ENCODE measurements at regions not wholly inside any gene's neighbourhood (a gene's known extent, or its start where the extent isn't known, plus 50 kb on each side); places are given as distances from the start of the nearest gene placed in this dataset.
A peak's percentile ranks its signal among the peaks of the same experiment; 100 is the strongest.

DNA sequence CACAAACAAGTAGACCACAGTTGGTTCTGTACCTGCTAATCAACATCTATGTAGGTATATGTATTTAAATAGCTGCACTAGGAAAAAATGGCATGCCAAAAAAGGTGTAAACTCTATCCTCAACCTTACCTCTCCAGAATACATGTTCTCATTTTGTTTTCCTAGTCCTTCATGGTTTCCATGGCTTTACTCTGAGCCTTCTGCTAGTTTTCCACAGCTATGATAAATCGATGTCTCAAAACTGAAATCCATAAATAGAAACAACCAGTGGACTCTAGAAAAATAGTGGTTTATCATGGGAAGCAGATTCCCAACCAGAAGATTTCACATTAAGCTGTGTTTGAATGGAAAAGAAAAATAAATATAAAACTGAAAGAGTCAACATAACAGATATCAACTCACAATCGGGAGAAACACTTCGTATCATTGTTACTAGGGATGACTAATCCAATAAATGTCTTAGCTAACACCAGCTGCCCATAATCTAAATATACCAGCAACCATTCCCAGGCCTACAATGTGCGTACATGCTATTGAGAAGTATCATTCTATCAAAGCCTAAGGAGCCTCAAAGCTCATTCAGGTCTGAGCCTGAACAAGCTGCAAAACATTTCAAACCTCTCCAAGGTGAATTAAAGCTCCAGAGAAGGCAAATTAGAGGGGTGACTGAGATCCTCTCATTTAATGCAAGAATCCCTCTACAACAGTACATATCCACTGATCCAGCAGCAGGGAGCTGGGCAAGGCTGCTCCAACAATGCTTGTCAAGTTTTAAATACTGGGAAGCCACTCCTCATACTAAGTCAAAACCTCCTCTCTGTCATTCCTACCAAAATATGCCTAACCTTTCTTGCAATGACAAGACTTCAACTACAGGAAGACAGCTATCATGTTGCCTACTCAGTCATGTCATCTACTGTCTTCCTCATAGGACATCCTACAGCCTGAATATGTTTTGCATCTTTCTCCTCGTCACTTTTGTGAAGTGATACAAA, 90.2 kb downstream of the KCTD12 start:
- DNase-seq: no peak

DNA sequence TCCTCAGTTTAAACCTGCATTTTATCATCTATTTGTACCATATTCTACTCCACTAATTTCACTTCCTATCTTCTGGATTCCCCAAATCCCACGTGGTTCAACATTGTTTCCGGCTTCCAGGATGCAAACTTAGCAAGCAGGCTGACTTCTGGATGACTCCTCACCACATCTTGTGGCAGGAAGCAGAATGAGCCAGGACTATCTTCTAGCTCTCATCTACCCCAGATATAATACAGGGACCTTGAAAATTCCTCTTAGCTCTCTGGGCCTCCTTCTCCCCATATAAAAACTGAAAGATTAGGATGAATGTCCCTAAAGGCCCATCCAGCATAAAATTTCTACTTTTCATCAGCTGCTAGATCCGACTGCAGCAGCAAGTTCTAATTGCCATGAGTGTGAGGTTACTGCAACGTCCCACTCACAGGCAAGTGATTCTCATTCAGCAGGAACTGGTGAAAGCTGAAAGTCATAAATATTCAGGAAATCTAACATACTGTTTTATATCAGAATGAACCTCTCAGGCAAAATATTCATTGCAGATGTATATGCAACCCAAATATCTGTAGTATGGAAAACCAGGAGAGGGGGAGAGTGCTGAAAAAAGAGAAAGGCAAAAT, 93.4 kb downstream of the KCTD12 start:
- peak; percentile 91 for DNase-seq

DNA sequence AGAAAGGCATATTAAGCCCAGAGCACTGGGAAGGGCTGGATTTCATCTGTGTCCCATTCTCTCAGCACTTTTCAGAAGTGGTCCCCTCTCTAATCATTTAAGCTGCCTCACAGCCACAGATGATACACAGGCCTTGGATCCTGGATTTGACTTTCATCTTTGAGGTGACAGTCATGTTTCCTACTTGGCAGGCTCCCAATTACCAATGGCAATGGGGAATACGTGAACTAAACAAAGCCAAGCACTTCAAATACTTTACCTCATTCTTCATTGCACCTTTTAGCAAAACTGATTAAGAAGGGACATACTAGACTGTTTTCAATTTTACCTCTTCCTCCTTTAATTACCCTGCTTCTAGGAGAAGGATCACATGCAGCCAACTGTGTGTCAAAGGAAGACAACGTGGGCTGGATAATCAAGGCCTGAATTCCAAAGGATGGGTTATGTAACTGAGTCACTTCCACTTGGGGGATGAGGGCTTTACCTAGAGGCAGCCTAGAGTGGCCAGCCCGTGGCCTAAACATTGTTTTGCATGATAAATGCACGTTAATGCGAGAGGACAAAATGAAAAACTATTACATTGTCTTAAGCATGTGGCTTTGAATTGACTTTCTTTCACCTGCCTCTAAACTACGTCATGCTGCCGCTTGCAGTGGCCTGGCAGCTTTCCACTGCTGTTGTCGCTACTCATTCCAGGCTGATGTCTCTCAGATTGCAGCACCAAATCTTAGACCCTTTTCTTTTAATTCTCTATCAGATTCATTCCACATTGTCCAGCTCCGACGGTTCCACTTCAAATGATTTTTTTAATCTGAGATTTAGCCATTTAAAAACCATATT, 95.0 kb downstream of the KCTD12 start:
- DNase-seq: no peak

DNA sequence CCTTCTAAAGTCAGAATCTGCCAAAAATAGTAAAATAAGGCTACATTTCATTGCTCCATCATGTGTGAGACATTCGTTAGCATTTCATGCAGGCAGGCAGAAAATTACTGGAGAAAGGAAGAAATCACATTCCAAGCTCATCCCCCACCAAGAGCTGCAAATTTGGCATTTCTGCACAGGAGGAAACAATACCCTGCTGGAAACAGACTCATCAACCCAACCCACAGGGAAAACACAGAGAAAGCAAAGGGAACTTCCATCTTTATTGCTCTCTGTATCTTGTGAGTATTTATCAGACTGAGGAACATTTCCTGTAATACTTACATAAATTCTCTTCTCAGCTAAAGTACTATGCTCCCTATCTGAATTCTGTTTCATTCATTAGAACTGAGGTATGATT, 95.7 kb downstream of the KCTD12 start:
- no peak for DNase-seq

DNA sequence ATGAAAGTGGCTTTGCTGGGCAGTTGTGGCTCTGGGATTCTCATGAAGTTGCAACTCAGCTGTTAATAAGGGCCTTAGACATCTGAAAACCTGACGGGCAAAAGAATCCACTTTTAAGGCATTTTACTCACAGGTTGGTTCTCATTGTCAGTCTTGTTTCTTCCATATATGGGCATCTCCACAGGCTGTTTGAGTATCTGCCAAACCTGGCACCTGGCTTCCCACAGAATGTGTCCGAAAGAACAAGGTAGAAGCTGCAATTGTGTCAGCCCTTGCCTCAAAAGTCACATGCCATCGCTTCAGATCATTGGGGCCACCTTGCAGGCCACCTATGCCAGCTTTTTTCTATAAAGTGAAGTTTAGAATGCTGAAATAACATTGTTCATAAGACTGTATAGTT, 102.4 kb downstream of the KCTD12 start:
- DNase-seq: no peak

DNA sequence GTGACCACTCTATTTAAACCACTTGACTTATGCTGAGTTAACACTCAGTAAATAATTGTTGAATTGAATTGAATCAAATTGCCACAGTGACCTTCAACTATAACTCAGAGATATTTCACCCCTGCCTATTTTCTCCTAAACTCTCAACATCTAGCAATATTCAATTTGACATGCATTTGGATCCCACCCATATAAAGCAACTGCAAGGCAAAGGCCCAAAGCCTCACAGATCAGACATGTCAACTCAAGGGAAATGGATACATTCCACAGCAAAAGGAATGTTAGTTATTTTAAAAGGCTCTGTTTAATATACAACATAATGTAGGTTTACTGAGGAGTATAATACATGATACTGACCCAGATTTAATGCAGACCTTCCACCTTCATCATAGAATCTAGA, 107.4 kb downstream of the KCTD12 start:
- no peak for DNase-seq

DNA sequence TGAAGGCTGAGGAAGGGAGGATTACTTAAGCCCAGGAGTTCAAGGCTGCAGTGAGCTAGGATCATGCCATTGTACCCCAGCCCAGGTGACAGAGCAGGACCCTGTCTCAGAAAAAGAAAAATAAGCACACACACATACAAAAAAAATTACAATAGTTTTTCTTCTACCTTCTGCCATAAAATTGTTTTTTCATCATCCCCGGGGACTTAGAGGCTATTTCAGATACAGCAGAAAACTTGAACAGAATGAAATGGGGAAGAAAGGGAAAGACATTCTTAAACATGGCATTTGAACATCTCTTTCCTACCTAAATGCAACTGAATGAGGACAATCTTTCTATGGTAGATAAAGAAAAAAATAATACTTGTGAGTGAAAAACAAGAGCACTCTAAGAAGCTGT, 109.1 kb downstream of the KCTD12 start:
- no peak for DNase-seq

DNA sequence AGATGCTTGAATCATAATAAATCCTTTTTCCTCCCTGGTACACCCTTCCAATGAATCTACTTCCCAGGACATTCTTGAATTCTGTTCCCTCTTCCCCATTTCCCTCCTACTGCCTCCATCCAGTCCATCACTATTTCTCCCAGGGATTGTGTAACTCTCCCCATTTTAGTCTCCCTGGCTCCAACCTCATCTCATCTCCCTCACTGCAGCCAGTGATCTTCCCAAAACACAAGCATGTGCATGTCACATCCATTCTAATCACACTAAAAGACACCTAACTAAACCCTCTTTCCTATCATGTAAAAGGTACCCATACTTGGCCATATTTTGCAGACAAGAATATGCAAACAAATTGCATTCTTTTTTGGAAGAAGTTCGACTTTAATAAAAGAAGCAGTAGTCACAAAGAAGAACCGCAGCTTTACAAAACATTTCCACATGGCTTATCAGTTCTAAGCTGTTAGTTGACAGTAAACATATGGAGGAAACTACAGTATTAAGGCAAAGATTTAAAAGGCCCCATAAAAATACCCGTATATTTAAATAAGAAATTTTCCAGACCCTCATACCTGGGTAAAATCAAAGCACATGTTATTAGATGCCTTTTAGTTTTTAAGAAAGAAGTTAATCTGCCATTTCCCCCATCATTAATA, 111.0 kb downstream of the KCTD12 start:
- no peak for DNase-seq

DNA sequence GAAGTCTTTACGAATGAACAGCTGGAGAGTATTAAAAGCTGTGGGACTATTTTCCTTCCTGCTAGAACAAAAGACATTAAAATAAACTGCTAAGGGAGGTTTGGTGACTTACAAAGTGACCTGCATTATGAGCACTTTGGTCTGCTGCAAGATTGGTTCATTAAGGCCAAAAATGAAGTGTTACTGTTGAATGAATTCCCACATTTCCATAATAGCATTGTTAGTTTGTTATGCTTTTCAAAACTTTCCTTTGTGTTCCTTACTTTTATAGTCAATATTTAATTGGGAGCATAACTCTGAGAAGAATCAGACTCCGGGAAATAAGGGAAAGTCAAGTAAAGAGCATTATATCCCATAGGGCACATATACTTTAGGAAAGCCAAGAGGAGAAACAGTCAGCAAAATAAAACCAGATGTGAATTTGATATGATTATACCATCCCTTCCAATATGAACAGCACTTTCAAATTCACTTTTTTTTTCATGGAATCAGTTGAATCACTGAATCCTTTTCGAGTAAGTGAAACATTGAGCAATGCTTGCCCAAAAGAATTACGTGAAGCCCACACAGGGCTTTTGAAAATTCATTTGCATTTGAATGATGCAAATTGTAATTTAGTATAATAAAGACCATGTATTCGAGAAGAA, 112.6 kb downstream of the KCTD12 start:
- DNase-seq: peak; percentile 73

DNA sequence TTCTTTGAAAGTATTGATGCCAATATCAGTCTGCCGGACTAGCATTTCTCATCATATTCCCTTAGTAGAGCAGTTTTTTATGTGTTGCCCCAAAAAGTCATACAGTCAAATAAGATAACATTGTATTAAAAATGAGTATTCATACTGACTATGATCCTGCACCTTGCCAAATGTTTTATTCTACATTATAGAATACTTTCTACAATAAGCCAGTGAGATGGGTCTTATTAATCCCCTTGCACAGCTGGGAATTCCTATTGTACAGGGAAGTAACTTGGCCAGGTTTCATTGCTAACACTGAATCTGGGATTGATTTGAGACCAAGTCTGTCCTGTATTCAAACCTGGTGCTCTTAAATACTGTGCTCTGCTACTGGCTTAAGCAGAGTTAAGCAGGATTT, 114.0 kb downstream of the KCTD12 start:
- DNase-seq: no peak

DNA sequence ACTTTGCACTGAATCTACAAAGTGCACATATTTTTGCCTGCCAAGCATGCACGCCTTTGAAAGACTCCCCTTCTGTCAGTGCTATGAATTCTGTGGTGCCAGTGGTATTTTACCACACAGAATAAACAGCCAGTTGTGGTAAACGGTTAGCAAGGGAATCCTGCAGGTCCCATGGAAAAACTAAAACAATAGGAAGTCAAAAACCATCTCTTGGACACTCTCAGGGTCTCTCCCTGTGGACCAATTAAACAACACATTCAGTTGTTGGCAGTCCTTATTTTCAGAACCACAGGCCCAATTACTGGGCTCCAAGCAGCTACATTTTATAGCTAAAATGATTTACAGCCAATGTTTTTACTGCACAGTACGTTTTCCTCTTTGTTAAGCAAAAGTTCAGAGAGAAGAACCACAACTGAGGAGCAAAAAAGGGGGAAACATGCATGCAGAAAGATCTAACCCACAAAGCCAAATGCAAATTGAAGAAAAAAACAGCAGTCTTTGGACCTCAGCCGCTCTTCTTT, 116.9 kb downstream of the KCTD12 start:
- DNase-seq: no peak

DNA sequence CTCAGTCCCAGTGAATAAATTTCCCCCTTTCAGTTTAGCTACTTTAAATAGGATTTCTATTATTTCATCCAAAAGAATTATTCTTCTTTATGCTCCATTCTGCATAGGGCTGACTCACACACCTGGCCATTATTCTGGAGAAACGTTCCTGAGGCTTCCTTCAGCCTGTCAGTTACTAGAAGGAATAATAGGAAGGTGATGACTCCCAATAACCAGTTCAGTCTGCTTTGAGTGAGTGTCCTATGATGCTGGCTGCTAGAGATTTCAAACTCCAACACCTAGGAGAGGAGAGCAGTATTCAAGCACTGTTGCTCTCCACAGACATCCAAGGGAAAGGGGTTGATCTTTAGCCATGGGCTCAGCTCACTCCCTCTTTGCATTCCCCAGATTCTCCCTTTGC, 117.8 kb downstream of the KCTD12 start:
- no peak for DNase-seq

DNA sequence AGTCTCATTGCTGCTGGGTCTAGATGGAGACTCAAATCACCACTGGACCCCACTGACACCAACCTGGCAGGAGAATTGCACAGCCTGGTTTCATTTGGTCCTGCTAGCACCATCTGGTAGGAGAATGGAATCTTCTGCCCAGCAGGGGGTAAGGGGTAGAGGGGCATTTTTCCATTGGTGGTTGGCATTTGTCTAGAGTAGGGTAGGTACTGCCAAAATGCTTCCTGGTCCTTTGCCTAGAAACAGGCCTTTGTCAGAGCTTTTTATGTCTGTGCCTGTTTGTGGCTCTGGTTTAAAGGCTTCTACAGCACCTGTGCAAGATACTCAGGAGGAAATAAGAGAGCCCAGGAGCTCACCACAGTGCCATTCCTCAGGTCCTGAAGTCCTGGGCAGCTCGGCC, 121.3 kb downstream of the KCTD12 start:
- no peak for DNase-seq

DNA sequence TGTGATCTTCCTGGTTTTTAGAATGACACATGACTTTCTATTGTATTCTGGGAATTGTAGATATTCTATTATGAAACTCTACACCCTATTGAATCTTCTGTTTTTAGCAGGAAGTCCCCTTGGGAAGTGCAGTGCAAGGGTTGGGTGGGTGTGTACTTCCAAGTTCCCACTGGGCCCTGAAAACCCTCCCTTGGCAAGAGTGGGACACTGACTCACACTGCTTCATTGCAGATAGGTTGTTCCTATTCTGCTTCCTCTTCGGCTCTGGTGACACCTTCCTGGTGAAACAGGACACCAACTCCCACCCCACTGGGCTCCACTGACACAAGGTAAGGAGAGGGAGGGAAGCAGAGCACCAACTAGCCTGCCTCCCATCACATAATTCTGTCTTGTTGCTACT, 121.8 kb downstream of the KCTD12 start:
- DNase-seq: no peak

DNA sequence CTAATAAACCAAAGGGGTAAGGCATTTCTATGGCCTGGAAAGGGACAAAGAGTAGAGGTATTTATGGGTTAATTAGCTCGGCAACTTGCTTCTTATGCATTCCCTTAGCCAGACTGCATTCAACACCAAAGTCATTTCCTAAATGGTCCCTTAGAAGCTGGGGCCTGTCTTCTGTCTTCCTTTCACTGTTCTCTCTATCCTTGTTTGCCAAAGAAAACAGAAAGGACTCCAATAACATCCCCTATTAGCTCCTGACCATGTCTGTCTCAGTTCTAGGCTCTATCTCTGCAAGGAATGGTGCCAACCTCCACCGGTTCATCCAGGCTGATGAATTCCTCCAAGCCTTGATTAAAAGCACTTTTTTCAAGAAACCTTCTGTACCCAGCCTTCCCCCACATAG, 123.5 kb downstream of the KCTD12 start:
- no peak for DNase-seq

DNA sequence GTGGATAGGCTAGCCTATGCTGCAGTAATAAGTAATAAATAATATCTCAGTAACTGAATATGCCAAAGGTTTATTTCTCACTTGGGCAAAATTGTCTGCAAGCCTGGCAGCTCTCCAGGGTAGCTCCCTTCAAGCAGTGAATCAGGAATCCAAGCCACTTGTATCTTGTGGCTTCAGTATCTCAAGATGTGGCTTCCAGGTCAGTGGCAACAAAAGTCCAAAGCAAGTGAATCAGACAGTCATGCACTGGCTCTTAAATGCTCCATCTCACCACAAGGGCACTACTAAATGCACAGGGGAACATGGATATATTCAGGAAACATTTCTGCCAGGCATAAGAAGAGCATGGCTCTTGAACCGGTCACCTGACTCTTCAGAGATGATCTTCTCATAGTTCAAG, 126.3 kb downstream of the KCTD12 start:
- no peak for DNase-seq

DNA sequence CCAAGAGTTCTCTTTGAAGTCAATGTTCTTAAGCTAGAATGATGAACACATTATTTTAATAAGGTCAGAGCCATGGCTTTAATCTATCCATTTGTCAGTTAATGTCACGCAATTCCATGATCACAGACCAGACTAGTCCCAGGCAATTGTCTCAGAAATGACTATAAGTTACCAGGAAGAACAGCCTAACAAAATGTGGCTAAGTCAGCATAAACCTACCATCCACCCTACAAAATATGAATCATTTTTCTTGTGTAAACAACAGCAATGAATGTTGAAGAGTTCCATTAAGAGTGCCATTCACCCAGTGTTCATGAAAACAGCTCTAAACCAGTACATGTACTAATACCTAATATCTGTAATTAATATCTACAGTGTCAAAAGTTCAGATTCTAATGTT, 127.5 kb downstream of the KCTD12 start:
- DNase-seq: no peak

DNA sequence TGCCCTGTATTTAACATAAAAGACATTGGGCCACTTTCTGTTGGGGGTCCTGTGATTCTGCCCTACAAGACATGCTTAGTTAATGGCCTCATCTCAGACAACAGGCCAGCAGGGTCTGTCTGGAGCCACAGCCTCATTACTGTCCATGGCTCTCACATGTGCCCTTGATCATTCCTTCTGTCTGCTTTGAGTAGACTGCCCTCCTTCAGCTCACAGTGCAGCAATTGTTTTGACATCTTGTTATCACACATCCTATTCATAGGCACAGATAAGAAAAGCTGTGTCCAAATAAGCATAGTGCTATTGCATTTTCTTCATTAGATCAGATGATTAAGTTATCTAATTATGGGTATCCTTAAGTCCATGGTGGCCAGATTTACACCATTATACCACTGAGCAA, 127.9 kb downstream of the KCTD12 start:
- no peak for DNase-seq

DNA sequence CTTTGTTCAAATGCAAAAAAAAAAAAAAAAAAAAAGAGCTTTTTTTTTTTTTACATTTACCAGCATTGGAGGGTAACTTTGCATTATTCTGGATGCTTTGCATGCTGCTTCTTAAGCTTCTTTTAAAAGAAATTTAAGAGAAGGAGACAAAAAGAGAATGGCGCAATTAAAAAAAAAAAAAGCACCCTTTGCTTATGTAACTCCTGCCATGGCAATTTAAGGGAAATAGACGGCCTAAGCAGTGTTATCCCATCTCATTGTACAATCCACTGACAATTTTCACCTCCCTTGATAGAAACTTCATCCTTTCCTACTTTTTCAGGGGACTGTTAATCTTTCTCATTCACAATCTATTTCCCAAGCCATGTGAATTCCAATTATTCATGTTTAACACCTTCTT, 129.8 kb downstream of the KCTD12 start:
- no peak for DNase-seq

DNA sequence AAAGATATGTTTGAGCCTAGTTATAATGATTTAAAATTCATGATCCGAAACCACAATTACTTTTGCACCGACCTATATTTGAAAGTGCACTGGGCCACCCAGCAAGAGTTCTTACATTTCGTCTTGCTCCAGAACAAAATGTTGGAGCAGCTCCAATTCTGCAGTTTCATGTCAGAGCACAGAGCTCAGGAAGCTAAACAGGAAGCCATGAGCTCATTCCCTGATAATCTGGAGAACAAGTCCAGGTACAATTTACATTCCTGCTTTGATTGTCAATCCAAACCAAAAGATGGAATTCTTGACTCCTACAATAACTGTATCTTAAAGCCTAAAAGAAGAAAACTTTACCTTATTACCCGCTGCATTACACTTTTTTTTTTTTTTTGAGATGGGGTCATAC, 131.8 kb downstream of the KCTD12 start:
- no peak for DNase-seq

DNA sequence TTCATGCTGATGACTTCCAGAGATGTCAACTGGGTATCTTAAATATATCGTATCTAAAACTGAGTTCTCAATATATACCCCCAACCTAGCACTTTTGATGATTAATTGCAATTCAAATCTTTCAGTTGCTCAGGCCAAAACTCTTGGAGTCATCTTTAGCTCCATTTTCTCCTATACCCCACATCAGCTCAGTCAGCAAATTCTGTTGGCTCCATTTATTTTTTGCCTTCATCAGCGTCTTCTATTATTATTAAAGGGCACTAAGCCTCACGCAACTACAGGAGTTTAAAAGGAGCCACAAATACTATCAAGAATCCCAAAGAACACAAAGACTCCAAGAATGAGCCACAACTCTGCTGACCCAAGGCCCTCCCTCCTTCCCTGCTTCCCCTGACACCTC, 134.9 kb downstream of the KCTD12 start:
- DNase-seq: no peak

DNA sequence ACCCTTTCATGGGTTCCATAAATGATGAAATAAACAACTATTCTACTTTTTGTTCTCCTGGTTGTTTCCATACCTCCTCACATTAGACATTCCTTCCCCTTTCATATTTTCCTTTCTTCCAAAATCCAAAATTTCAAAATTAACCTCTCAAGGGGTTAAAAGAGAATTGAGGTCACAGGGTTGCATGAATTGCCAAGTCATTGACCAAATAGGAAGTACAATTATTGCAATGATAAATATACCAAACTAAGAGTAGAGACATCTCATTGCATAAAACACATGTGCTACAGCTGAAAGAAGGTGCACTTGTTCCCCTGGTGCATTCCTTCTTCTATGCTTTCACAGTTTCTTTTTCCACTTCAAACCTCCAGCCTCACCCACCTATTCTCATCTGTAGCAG, 136.1 kb downstream of the KCTD12 start:
- DNase-seq: no peak
